NCI-H748 (cell line): ENCODE measurements at regions not wholly inside any gene's neighbourhood (a gene's known extent, or its start where the extent isn't known, plus 50 kb on each side); places are given as distances from the start of the nearest gene placed in this dataset.

Source experiments
- DNase-seq: peaks from one replicate; lab custom pipeline; 2025; ENCODE audit not compliant: unreplicated experiment; lab: John Stamatoyannopoulos, UW

- DNase-seq: no peak
Measured at GRCh38 chr15:46471096-46471495, 836.3 kb downstream of the SQOR start.

- no peak for DNase-seq
Measured at GRCh38 chr15:46489276-46489675, 854.4 kb downstream of the SQOR start.

- DNase-seq: peak; percentile 47
Measured at GRCh38 chr15:46496491-46497115, 861.8 kb downstream of the SQOR start.

- DNase-seq: peak; percentile 25
Measured at GRCh38 chr15:46502667-46503066, 867.8 kb downstream of the SQOR start.

GRCh38 chr15:46518381-46518780 lies 883.6 kb downstream of the SQOR start:
- no peak for DNase-seq

- DNase-seq: no peak
Measured at GRCh38 chr15:46523701-46524100, 888.9 kb downstream of the SQOR start.

- no peak for DNase-seq
Measured at GRCh38 chr15:46525984-46526725, 891.3 kb downstream of the SQOR start.

- no peak for DNase-seq
Measured at GRCh38 chr15:46526726-46527110, 891.9 kb downstream of the SQOR start.

GRCh38 chr15:46543626-46544025 lies 908.8 kb downstream of the SQOR start:
- DNase-seq: no peak

- no peak for DNase-seq
Measured at GRCh38 chr15:46548989-46549388, 914.2 kb downstream of the SQOR start.

- peak; percentile 38 for DNase-seq
Measured at GRCh38 chr15:46552316-46552715, 917.5 kb downstream of the SQOR start.

GRCh38 chr15:46555547-46555946 lies 920.7 kb downstream of the SQOR start:
- no peak for DNase-seq

- DNase-seq: no peak
Measured at GRCh38 chr15:46556010-46556409, 921.2 kb downstream of the SQOR start.

GRCh38 chr15:46556559-46557379 lies 921.9 kb downstream of the SQOR start:
- DNase-seq: no peak

GRCh38 chr15:46567968-46568367 lies 933.1 kb downstream of the SQOR start:
- no peak for DNase-seq

GRCh38 chr15:46569781-46570180 lies 935.0 kb downstream of the SQOR start:
- DNase-seq: no peak

- no peak for DNase-seq
Measured at GRCh38 chr15:46576646-46577395, 942.0 kb downstream of the SQOR start.

- no peak for DNase-seq
Measured at GRCh38 chr15:46577767-46578166, 942.9 kb downstream of the SQOR start.

- no peak for DNase-seq
Measured at GRCh38 chr15:46580487-46580886, 945.7 kb downstream of the SQOR start.

- DNase-seq: no peak
Measured at GRCh38 chr15:46580924-46581323, 946.1 kb downstream of the SQOR start.

- DNase-seq: peak; percentile 7
Measured at GRCh38 chr15:46589088-46589487, 954.3 kb downstream of the SQOR start.
